Central memory CD8-positive, alpha-beta T cell (primary cell): ENCODE measurements at regions not wholly inside any gene's neighbourhood (a gene's known extent, or its start where the extent isn't known, plus 50 kb on each side); places are given as distances from the start of the nearest gene placed in this dataset.
A peak's percentile ranks its signal among the peaks of the same experiment; 100 is the strongest.

Experiments used
- ATAC-seq: fragments of 150-1000 bp; cut with Tn5 transposase; replicated peaks from 2 replicates; pipeline ENCODE4 v1.10.0; 2022; ENCODE audit warnings: mild to moderate bottlenecking, moderate FRiP score, moderate number of reproducible peaks; ENCODE audit not compliant: poor library complexity, severe bottlenecking; ENCODE audit errors: extremely low read depth
- DNase-seq, 2 donors: peaks; one replicate each; pipeline ENCODE4 v3.0.0; 2021; ENCODE audit warnings: low spot score in 2 of 2
- H3K27ac Mint-ChIP-seq: one replicate; pipeline ENCODE4 v1.8.0; 2022; ENCODE audit warnings: low read depth, mild to moderate bottlenecking, moderate library complexity, mixed read lengths
- H3K27me3 Mint-ChIP-seq: one replicate; pipeline ENCODE4 v1.8.0; 2022; ENCODE audit warnings: mixed read lengths
- H3K36me3 Mint-ChIP-seq: one replicate; pipeline ENCODE4 v1.8.0; 2022; ENCODE audit warnings: mild to moderate bottlenecking, moderate library complexity, mixed read lengths; ENCODE audit not compliant: insufficient read depth
- H3K4me1 Mint-ChIP-seq: one replicate; pipeline ENCODE4 v1.8.0; 2022; ENCODE audit warnings: mixed read lengths
- H3K4me3 Mint-ChIP-seq: one replicate; pipeline ENCODE4 v1.8.0; 2022; ENCODE audit warnings: mild to moderate bottlenecking, moderate library complexity, mixed read lengths
- H3K9me3 Mint-ChIP-seq: one replicate; pipeline ENCODE4 v1.8.0; 2022; ENCODE audit warnings: mixed read lengths

GRCh38 chr2:128409326-128410034, 90.8 kb upstream of the HS6ST1 start:
- ATAC-seq: no peak
- Mint-ChIP-seq H3K36me3 (no peaks in the 10 kb centered on the region), H3K27ac (no peak overlapping the region), H3K4me1 (no peaks in the 10 kb centered on the region), H3K4me3 (no peak overlapping the region), H3K27me3 (peaks cover 51% of the 10 kb centered on the region), H3K9me3 (no peaks in the 10 kb centered on the region)
- DNase-seq: no peak

- ATAC-seq (no peak), DNase-seq (no peak)
- Mint-ChIP-seq H3K4me1 (no peaks in the 10 kb centered on the region), H3K36me3 (no peaks in the 10 kb centered on the region), H3K4me3 (no peak overlapping the region), H3K9me3 (no peaks in the 10 kb centered on the region), H3K27me3 (peaks cover 44% of the 10 kb centered on the region), H3K27ac (no peak overlapping the region)
Measured at GRCh38 chr2:128410035-128410757, 91.5 kb upstream of the HS6ST1 start.

GRCh38 chr2:128410758-128411215, 92.1 kb upstream of the HS6ST1 start:
- DNase-seq: no peak
- Mint-ChIP-seq H3K27me3 (peaks cover 38% of the 10 kb centered on the region), H3K4me3 (no peak overlapping the region), H3K36me3 (no peaks in the 10 kb centered on the region), H3K9me3 (no peaks in the 10 kb centered on the region), H3K4me1 (no peaks in the 10 kb centered on the region), H3K27ac (no peak overlapping the region)
- no peak for ATAC-seq

GRCh38 chr2:128411431-128411830, 92.8 kb upstream of the HS6ST1 start:
- ATAC-seq (no peak), DNase-seq (peak in 1 of 2 donors; percentile 1)
- Mint-ChIP-seq H3K9me3 (no peaks in the 10 kb centered on the region), H3K27me3 (peaks cover 31% of the 10 kb centered on the region), H3K4me1 (no peaks in the 10 kb centered on the region), H3K27ac (no peak overlapping the region), H3K36me3 (no peaks in the 10 kb centered on the region), H3K4me3 (no peak overlapping the region)

- Mint-ChIP-seq H3K36me3 (no peaks in the 10 kb centered on the region), H3K9me3 (no peaks in the 10 kb centered on the region), H3K4me3 (no peak overlapping the region), H3K27me3 (peaks cover 23% of the 10 kb centered on the region), H3K4me1 (no peaks in the 10 kb centered on the region), H3K27ac (no peak overlapping the region)
- DNase-seq (no peak), ATAC-seq (no peak)
Measured at GRCh38 chr2:128412181-128412871, 93.7 kb upstream of the HS6ST1 start.

GRCh38 chr2:128413014-128413717, 94.5 kb upstream of the HS6ST1 start:
- no peaks in the 10 kb centered on the region for H3K9me3 Mint-ChIP-seq
- H3K27me3 Mint-ChIP-seq: peaks cover 14% of the 10 kb centered on the region
- no peaks in the 10 kb centered on the region for H3K4me1 Mint-ChIP-seq
- no peak overlapping the region for H3K4me3 Mint-ChIP-seq
- H3K36me3 Mint-ChIP-seq: no peaks in the 10 kb centered on the region
- no peak for ATAC-seq
- no peak overlapping the region for H3K27ac Mint-ChIP-seq
- DNase-seq: peak in 1 of 2 donors; percentile 5

GRCh38 chr2:128413718-128414341, 95.2 kb upstream of the HS6ST1 start:
- Mint-ChIP-seq H3K27ac (no peak overlapping the region), H3K4me1 (no peaks in the 10 kb centered on the region), H3K4me3 (no peak overlapping the region), H3K36me3 (no peaks in the 10 kb centered on the region), H3K27me3 (peaks cover 8% of the 10 kb centered on the region), H3K9me3 (no peaks in the 10 kb centered on the region)
- ATAC-seq (no peak), DNase-seq (no peak)

- no peak overlapping the region for H3K4me3 Mint-ChIP-seq
- ATAC-seq (no peak), DNase-seq (no peak)
- H3K9me3 Mint-ChIP-seq: no peaks in the 10 kb centered on the region
- H3K36me3 Mint-ChIP-seq: no peaks in the 10 kb centered on the region
- H3K27me3 Mint-ChIP-seq: peaks cover 5% of the 10 kb centered on the region
- no peaks in the 10 kb centered on the region for H3K4me1 Mint-ChIP-seq
- H3K27ac Mint-ChIP-seq: no peak overlapping the region
Measured at GRCh38 chr2:128414351-128414750, 95.7 kb upstream of the HS6ST1 start.

GRCh38 chr2:128414946-128415778, 96.5 kb upstream of the HS6ST1 start:
- Mint-ChIP-seq H3K27ac (no peak overlapping the region), H3K27me3 (peaks cover 11% of the 10 kb centered on the region), H3K36me3 (no peaks in the 10 kb centered on the region), H3K9me3 (no peaks in the 10 kb centered on the region), H3K4me1 (no peaks in the 10 kb centered on the region), H3K4me3 (no peak overlapping the region)
- no peak for DNase-seq
- no peak for ATAC-seq

GRCh38 chr2:128415779-128416061, 97.1 kb upstream of the HS6ST1 start:
- no peak overlapping the region for H3K4me3 Mint-ChIP-seq
- H3K4me1 Mint-ChIP-seq: no peaks in the 10 kb centered on the region
- H3K27ac Mint-ChIP-seq: no peak overlapping the region
- no peaks in the 10 kb centered on the region for H3K9me3 Mint-ChIP-seq
- DNase-seq (no peak), ATAC-seq (no peak)
- peaks cover 16% of the 10 kb centered on the region for H3K27me3 Mint-ChIP-seq
- H3K36me3 Mint-ChIP-seq: no peaks in the 10 kb centered on the region

GRCh38 chr2:128416109-128416785, 97.6 kb upstream of the HS6ST1 start:
- Mint-ChIP-seq H3K4me3 (no peak overlapping the region), H3K4me1 (no peaks in the 10 kb centered on the region), H3K36me3 (no peaks in the 10 kb centered on the region), H3K27ac (no peak overlapping the region), H3K9me3 (no peaks in the 10 kb centered on the region), H3K27me3 (peaks cover 21% of the 10 kb centered on the region)
- ATAC-seq: no peak
- DNase-seq: no peak
